GM20000 (cell line): ENCODE measurements at regions not wholly inside any gene's neighbourhood (a gene's known extent, or its start where the extent isn't known, plus 50 kb on each side); places are given as distances from the start of the nearest gene placed in this dataset.
"Not testable (repeated sequence)": the region's sequence is repeated elsewhere in the genome, so short reads cannot be mapped to it uniquely, and the experiment has no call there.

Source experiments
- DNase-seq: peaks from one replicate; pipeline ENCODE4 v3.0.0; 2012; ENCODE audit warnings: low spot score
- CTCF ChIP-seq: IDR thresholded peaks from 2 replicates; pipeline ENCODE4 v1.5.1; 2012; ENCODE audit warnings: mild to moderate bottlenecking, control low read depth; ENCODE audit errors: extremely low read depth, missing control alignments

- DNase-seq: no peak
- TF ChIP-seq CTCF: no peak
Measured at GRCh38 chr5:154542000-154542399, 64.0 kb upstream of the HAND1 start.

DNA sequence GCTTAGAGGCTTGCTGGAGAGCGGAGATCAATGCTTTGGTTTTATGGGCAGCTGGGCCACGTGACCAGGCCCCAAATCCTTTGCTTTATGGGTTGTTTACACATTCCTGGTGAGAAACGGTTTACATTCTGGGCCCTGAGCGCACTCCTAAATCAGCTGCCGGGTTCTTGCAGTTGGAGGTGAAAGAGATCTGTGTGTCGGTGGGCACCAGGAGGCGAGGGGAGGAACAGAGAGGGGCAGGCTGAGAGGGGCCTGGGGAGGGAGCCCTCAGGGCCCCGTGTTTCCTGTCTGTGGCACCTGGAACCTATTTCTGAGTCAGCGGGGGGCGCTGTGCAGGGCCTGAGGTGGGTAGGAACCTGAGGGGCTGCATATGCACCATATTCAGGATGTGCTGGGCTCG is 63.5 kb upstream of the HAND1 start:
- no peak for TF ChIP-seq CTCF
- DNase-seq: no peak

DNA sequence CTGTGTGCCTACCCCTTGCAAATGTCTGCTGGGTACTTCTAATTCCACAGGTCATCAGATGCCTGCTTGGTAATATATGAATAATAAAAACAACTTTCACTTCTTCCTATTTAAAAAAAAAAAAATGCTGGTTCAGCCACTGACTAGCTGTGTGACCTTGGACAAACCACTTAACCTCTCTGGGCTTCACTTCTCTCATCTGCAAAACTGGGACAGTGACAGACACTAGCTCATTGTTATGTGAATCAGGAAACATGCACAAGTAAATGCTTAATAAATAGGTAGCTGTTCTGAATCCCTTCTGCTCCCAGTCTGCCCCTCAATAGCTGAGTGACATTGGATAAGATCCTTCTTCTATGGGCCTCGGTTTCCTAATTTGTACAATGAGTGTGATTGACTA is 62.6 kb upstream of the HAND1 start:
- no peak for TF ChIP-seq CTCF
- DNase-seq: no peak

DNA sequence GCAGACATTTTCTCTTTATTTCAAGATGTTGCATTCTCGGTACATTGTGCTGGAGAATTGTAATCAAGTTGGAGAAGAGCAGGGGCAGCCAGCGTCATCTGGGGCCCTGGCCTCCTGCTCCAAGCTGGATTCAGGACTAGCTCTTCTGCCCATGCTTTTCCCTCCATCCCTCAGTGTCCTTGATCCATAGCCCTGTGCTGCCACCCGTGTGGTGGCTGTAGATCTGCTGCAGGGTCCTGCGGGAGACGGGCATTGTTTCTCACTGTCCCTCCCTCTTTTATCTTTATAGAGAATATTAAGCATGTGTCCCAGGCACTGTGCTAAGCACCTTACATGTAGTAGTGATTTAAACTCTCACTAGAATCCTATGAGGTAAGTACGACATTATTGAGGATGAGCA is 60.5 kb upstream of the HAND1 start:
- TF ChIP-seq CTCF: no peak

DNA sequence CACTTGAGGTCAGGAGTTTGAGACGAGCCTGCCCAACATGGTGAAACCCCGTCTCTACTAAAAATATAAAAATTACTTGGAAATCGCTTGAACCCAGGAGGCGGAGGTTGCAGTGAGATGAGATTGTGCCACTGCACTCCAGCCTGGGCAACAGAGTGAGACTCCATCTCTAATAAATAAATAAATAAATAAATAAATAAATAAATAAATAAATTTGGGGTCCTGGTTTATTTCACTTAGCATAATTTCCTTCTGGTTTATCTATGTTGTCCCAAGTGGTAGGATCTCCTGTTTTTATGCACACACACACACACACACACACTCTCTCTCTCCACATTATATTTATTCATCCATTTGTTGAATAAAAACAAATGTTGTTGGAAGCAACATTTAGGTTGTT is 58.4 kb upstream of the HAND1 start:
- DNase-seq: not testable (repeated sequence)

More for the DNA sequence above, 60.5 kb upstream of the HAND1 start:
- DNase-seq: no peak

DNA sequence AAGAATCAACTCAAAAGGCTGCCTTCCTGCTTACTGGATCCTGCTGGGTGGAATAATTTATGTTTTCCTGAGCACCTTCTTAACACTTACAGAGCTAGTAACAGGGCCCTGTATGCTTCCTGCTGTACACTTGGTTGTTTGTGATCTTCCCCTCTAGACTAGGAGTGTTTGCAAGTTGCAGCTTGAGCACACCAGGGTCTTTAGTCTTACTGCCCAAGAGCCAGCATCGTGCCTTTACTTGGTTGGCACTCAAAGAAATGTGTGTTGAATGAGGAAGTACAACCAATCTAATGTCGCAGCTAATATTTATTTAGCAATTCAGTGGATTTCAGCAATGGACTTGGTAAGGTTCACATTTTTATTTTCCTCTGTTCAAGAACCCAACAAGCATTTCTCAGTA is 57.5 kb upstream of the HAND1 start:
- DNase-seq: no peak
- no peak for TF ChIP-seq CTCF

- DNase-seq: no peak
- TF ChIP-seq CTCF: no peak
Measured at GRCh38 chr5:154534457-154535050, 56.5 kb upstream of the HAND1 start.

DNA sequence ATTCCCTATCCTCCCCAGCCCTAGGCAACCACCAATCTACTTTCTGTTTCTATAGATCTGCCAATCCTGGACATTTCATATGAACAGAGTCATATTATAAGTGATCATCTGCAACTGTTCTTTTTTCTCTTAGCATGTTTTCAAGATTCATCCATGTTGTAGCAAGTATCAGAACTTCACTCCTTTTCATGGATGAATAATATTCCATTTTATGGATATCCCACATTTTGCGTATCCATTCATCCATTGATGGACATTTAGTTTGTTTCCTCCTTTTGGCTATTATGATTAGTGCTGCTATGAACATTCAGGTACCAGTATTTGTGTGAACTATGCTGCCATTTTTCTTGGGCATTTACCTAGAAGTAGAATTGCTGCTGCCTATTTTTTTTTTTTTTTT is 51.3 kb upstream of the HAND1 start:
- TF ChIP-seq CTCF: no peak
- no peak for DNase-seq
